HepG2 (cell line): ENCODE measurements at regions not wholly inside any gene's neighbourhood (a gene's known extent, or its start where the extent isn't known, plus 50 kb on each side); places are given as distances from the start of the nearest gene placed in this dataset.

Experiments
- ATAC-seq: fragments of 200-7000 bp; cut with Tn5 transposase; 3 replicates; pipeline ENCODE4 v1.9.1; 2020; ENCODE audit warnings: mild to moderate bottlenecking, moderate library complexity
- BruUV-seq: library from RNA; stranded (reverse); fragments of 400-500 nt; replicated peaks from 2 replicates; lab custom pipeline; 2021; lab: Mats Ljungman, UMichigan
- CTCF ChIA-PET: fragments of 300-600 bp; formaldehyde crosslinking; extraction: SDS; loops from one replicate; lab custom pipeline; 2021; ENCODE audit warnings: low total read pairs, inconsistent platforms, low intra/inter-chr PET ratio; lab: Yijun Ruan, JAX
- POLR2A ChIA-PET: fragments of 350-600 bp; sonication (Branson Sonifier 250); formaldehyde crosslinking; loops from one replicate; lab custom pipeline; 2020; ENCODE audit warnings: antibody characterized with exemption, inconsistent platforms; lab: Yijun Ruan, JAX
- DNase-seq: peaks from one replicate; pipeline ENCODE4 v3.0.0-alpha.2; 2015; ENCODE audit warnings: low spot score
- FAIRE-seq: peaks from 3 replicates; lab custom pipeline; 2011; peaks lifted over from hg19 to GRCh38; lab: Jason Lieb, UNC
- H2AFZ ChIP-seq: one replicate; pipeline ENCODE4 v1.6.1; 2011; ENCODE audit warnings: low read length, inconsistent platforms
- H3K27ac ChIP-seq: fragments of 300-600 bp; 3 replicates; pipeline ENCODE4 v1.8.0; 2011; ENCODE audit warnings: mixed run types, mild to moderate bottlenecking, mixed read lengths, low read length, inconsistent platforms; ENCODE audit not compliant: insufficient read depth; ENCODE audit errors: extremely low read length
- H3K27me3 ChIP-seq, 2 experiments: fragments of 200-600 bp in 1 of 2; 2 replicates in 1 of 2; 3 replicates in 1 of 2; pipeline versions ENCODE4 v1.6.0 to v1.8.0; 2011; ENCODE audit warnings: low read length in 2 of 2, mild to moderate bottlenecking in 2 of 2, moderate library complexity in 2 of 2, inconsistent platforms in 1 of 2; ENCODE audit not compliant: insufficient read depth in 2 of 2, control insufficient read depth in 1 of 2
- H3K36me3 ChIP-seq, 2 experiments: fragments of 200-600 bp in 1 of 2; replicated peaks in 1 of 2; 2 replicates in 1 of 2; 3 replicates in 1 of 2; pipeline versions ENCODE4 v1.5.1 to v1.8.0; 2011; ENCODE audit warnings: low read length in 2 of 2, inconsistent platforms in 1 of 2; ENCODE audit not compliant: insufficient read depth in 2 of 2, control insufficient read depth in 1 of 2
- H3K4me1 ChIP-seq: 2 replicates; pipeline ENCODE4 v1.5.1; 2012; ENCODE audit warnings: low read length, inconsistent platforms; ENCODE audit not compliant: insufficient read depth
- H3K4me2 ChIP-seq: 2 replicates; pipeline ENCODE4 v1.6.0; 2011; ENCODE audit warnings: low read depth, low read length, inconsistent platforms
- H3K4me3 ChIP-seq, 3 experiments: fragments of 200-600 bp in 1 of 3; sonication (generic), shearing (Covaris generic) in 1 of 3; replicated peaks in 1 of 3; 2 replicates each; pipeline ENCODE4 v1.5.1; 2011 to 2016; ENCODE audit warnings: low read length in 3 of 3, inconsistent platforms in 2 of 3, low read depth in 2 of 3, mild to moderate bottlenecking in 2 of 3, control low read depth in 1 of 3, mixed read lengths in 1 of 3; ENCODE audit not compliant: insufficient read depth in 1 of 3
- H3K79me2 ChIP-seq: one replicate; pipeline ENCODE4 v1.6.1; 2011; ENCODE audit warnings: low read length, inconsistent platforms; ENCODE audit not compliant: insufficient read depth
- H3K9ac ChIP-seq: 2 replicates; pipeline ENCODE4 v1.6.0; 2011; ENCODE audit warnings: mild to moderate bottlenecking, low read depth, low read length, inconsistent platforms; ENCODE audit not compliant: insufficient read depth
- H3K9me3 ChIP-seq: 2 replicates; pipeline ENCODE4 v1.5.1; 2012; ENCODE audit warnings: mild to moderate bottlenecking, low read length
- H4K20me1 ChIP-seq: 2 replicates; pipeline ENCODE4 v1.6.0; 2011; ENCODE audit warnings: inconsistent platforms, mild to moderate bottlenecking, low read length, moderate library complexity; ENCODE audit not compliant: insufficient read depth
- MXD1 ChIP-seq: sonication (generic); formaldehyde crosslinking; IDR thresholded peaks from 2 replicates; pipeline ENCODE4 v1.4.0; 2020; ENCODE audit warnings: mild to moderate bottlenecking, missing genetic modification reagents
- TOPORS ChIP-seq: sonication (generic); formaldehyde crosslinking; IDR thresholded peaks from 2 replicates; pipeline ENCODE4 v1.8.0; 2023; ENCODE audit warnings: mild to moderate bottlenecking, missing genetic modification reagents
- ZMYM2 ChIP-seq: sonication (generic); formaldehyde crosslinking; IDR thresholded peaks from 2 replicates; pipeline ENCODE4 v1.8.0; 2022; ENCODE audit warnings: mild to moderate bottlenecking, missing genetic modification reagents
- ZNF280B ChIP-seq: sonication (generic); formaldehyde crosslinking; IDR thresholded peaks from 2 replicates; pipeline ENCODE4 v1.5.0; 2020; ENCODE audit warnings: missing genetic modification reagents, mild to moderate bottlenecking, borderline replicate concordance
- WGBS: methylation state at CpG from one replicate; pipeline ENCODE4 v1.1.6; 2017; ENCODE audit warnings: low lambda C conversion rate; 5-methylcytosine and 5-hydroxymethylcytosine counted together
- in situ Hi-C: cut with HindIII; loops from 2 replicates; pipeline ENCODE4 v1.10.0; 2017; ENCODE audit warnings: low pct_unique_long_range_greater_than_20kb; ENCODE audit not compliant: extremely low pct_ligation_motif_present
- intact Hi-C: fragments of 100-400 bp; cut with micrococcal nuclease; formaldehyde crosslinking; loops from one replicate; pipeline ENCODE4 v1.10.0; 2022; ENCODE audit not compliant: unreplicated experiment
- TF ChIP-seq, protein P1 (sequence below): sonication (generic); formaldehyde crosslinking; IDR thresholded peaks from 2 replicates; pipeline ENCODE4 v1.5.0; 2020; ENCODE audit warnings: missing genetic modification reagents, mild to moderate bottlenecking, borderline replicate concordance
- TF ChIP-seq, protein P2 (sequence below): sonication (generic); formaldehyde crosslinking; IDR thresholded peaks from 2 replicates; pipeline ENCODE4 v1.5.0; 2020; ENCODE audit warnings: missing genetic modification reagents

- no peaks in the 10 kb centered on the region for H3K27me3 ChIP-seq
- intact Hi-C loops (no loop called here), in situ Hi-C loops (no loop called here)
- no peak for FAIRE-seq
- no peaks in the 10 kb centered on the region for H3K9me3 ChIP-seq
- peaks cover 11% of the 10 kb centered on the region for H3K4me1 ChIP-seq
- no peak overlapping the region for H3K9ac ChIP-seq
- H2AFZ ChIP-seq, result no peak overlapping the region
- ChIA-PET CTCF (no interaction called here), POLR2A (no interaction called here)
- ATAC-seq, result no peak
- BruUV-seq, result no TSS peak
- H3K79me2 ChIP-seq, result no peaks in the 10 kb centered on the region
- no peak overlapping the region for H3K4me3 ChIP-seq
- DNase-seq, result no peak
- no peak overlapping the region for H3K27ac ChIP-seq
- TF ChIP-seq ZMYM2 (no peak), ZNF280B (CRISPR knock-in tag) (no peak), MXD1 (CRISPR knock-in tag) (no peak), TOPORS (no peak)
- TF ChIP-seq, protein P1, sequence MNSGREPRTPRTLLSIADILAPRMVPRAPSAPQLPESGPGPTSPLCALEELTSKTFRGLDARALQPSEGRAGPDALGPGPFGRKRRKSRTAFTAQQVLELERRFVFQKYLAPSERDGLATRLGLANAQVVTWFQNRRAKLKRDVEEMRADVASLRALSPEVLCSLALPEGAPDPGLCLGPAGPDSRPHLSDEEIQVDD (CRISPR knock-in tag), result no peak
- TF ChIP-seq, protein P2, sequence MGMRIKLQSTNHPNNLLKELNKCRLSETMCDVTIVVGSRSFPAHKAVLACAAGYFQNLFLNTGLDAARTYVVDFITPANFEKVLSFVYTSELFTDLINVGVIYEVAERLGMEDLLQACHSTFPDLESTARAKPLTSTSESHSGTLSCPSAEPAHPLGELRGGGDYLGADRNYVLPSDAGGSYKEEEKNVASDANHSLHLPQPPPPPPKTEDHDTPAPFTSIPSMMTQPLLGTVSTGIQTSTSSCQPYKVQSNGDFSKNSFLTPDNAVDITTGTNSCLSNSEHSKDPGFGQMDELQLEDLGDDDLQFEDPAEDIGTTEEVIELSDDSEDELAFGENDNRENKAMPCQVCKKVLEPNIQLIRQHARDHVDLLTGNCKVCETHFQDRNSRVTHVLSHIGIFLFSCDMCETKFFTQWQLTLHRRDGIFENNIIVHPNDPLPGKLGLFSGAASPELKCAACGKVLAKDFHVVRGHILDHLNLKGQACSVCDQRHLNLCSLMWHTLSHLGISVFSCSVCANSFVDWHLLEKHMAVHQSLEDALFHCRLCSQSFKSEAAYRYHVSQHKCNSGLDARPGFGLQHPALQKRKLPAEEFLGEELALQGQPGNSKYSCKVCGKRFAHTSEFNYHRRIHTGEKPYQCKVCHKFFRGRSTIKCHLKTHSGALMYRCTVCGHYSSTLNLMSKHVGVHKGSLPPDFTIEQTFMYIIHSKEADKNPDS (CRISPR knock-in tag), result no peak
- 92% methylated on average over 4 of the region's 4 CpGs for WGBS
- H3K4me2 ChIP-seq, result no peak overlapping the region
- H3K36me3 ChIP-seq, result no peaks in the 10 kb centered on the region
- H4K20me1 ChIP-seq, result no peaks in the 10 kb centered on the region
These were observed 80.5 kb downstream of the MID1IP1 start for GRCh38 chrX:38881727-38882126.
